ENCODE measurements at regions not wholly inside any gene's neighbourhood (a gene's known extent, or its start where the extent isn't known, plus 50 kb on each side); places are given as distances from the start of the nearest gene placed in this dataset.

DNA sequence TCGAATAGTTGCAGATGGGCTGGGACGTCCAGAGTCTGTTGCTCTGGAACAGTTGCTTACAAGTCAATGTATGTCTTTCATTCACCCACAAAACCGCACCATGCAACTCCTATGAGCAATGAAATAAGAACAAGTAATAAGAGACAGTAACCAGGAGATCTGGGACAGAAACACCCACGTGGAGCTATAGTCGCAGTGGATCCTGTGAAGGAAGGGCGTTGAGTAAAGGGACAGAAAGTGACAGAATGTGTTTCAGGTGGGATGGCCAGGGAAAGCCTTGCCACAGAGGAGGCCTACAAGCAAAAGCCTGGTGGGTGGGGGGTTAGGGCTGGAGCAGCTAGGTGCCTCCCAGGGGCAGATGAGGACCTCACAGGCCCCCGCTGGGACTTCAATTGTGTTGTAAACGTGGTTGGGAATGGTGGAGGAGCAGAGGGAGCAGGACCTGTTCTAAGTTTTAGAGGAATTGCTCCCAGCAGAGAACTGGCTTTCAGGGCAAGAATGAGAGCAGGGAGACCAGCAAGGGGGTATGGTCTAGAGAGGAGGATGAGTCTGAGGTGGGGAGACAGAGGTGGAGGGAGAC, 86.7 kb upstream of the FZD10 start:
- H3K36me3 ChIP-seq (replicated peaks in 1 of 2; ENCODE audit: control insufficient read depth in 1 of 2, insufficient read depth in 2 of 2, low read length in 1 of 2): no peaks in the 10 kb centered on the region
- DNase-seq: no peak
- 35% methylated on average over 8 of the region's 8 CpGs for WGBS (ENCODE audit: low lambda C conversion rate)
- H3K9ac ChIP-seq: no peak overlapping the region
- no peaks in the 10 kb centered on the region for H3K9me2 ChIP-seq
- H3K27ac ChIP-seq (ENCODE audit: low read depth in 2 of 2, low read length in 1 of 2): no peak overlapping the region
- no peaks in the 10 kb centered on the region for H3F3A ChIP-seq (replicated peaks; ENCODE audit: insufficient read depth)
- no peak overlapping the region for H3K4me3 ChIP-seq (ENCODE audit: low read depth in 2 of 2, low read length in 1 of 2)
- TF ChIP-seq, protein P1, sequence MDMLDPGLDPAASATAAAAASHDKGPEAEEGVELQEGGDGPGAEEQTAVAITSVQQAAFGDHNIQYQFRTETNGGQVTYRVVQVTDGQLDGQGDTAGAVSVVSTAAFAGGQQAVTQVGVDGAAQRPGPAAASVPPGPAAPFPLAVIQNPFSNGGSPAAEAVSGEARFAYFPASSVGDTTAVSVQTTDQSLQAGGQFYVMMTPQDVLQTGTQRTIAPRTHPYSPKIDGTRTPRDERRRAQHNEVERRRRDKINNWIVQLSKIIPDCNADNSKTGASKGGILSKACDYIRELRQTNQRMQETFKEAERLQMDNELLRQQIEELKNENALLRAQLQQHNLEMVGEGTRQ (IDR thresholded peaks at IDR 0.05; ENCODE audit: borderline replicate concordance, low read depth, low read length): no peak
- TF ChIP-seq SMC3 (IDR thresholded peaks at IDR 0.05; ENCODE audit: low read depth, low read length) (no peak), EZH2phosphoT487 (IDR thresholded peaks at IDR 0.05; ENCODE audit: borderline replicate concordance, low read depth) (no peak)
- TF ChIP-seq, protein P2, sequence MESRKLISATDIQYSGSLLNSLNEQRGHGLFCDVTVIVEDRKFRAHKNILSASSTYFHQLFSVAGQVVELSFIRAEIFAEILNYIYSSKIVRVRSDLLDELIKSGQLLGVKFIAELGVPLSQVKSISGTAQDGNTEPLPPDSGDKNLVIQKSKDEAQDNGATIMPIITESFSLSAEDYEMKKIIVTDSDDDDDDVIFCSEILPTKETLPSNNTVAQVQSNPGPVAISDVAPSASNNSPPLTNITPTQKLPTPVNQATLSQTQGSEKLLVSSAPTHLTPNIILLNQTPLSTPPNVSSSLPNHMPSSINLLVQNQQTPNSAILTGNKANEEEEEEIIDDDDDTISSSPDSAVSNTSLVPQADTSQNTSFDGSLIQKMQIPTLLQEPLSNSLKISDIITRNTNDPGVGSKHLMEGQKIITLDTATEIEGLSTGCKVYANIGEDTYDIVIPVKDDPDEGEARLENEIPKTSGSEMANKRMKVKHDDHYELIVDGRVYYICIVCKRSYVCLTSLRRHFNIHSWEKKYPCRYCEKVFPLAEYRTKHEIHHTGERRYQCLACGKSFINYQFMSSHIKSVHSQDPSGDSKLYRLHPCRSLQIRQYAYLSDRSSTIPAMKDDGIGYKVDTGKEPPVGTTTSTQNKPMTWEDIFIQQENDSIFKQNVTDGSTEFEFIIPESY (IDR thresholded peaks at IDR 0.05; ENCODE audit: borderline replicate concordance, low read depth): no peak
- no peaks in the 10 kb centered on the region for H4K20me1 ChIP-seq (ENCODE audit: insufficient read depth)
- H3K9me3 ChIP-seq: no peaks in the 10 kb centered on the region
- no peaks in the 10 kb centered on the region for H3K27me3 ChIP-seq (ENCODE audit: insufficient read depth)
- ChIA-PET CTCF (interaction anchor here (0.6 to 0.9 kb wide), 2 partner anchors 33 to 50 kb away, joined by 3 read pairs; no protein-coding TSS in a partner anchor), POLR2A (no interaction called here)
- no peak overlapping the region for H2AFZ ChIP-seq (ENCODE audit: low read depth)
- H3K4me1 ChIP-seq (ENCODE audit: control insufficient read depth in 1 of 2, insufficient read depth in 2 of 2, low read depth in 1 of 2, low read length in 1 of 2): no peaks in the 10 kb centered on the region
- H3K79me2 ChIP-seq (ENCODE audit: insufficient read depth): no peaks in the 10 kb centered on the region
- H3K4me2 ChIP-seq: no peak overlapping the region

DNA sequence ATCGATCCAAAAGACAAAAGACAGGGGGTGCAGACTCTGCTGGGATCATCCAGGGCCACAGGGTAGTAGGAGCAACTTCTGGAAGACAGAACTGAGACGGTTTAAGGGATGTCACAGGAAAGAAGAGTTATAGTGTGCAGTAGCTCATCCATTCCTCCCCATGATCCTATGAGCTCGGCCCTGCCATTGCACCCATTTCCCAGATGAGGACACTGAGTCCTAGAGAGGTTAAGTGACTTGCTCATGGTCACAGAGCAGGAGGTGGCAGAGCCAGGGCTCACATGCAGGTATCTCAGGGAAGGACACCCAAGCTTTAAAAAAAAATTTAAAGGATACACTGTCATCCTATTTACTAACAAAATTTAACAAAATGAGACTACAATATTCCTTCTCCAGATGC, 86.1 kb upstream of the FZD10 start:
- no peaks in the 10 kb centered on the region for H3K4me1 ChIP-seq (ENCODE audit: control insufficient read depth in 1 of 2, insufficient read depth in 2 of 2, low read depth in 1 of 2, low read length in 1 of 2)
- no peaks in the 10 kb centered on the region for H3K79me2 ChIP-seq (ENCODE audit: insufficient read depth)
- no peaks in the 10 kb centered on the region for H4K20me1 ChIP-seq (ENCODE audit: insufficient read depth)
- TF ChIP-seq SMC3 (IDR thresholded peaks at IDR 0.05; ENCODE audit: low read depth, low read length) (no peak), TAF1 (IDR thresholded peaks at IDR 0.05; ENCODE audit: borderline replicate concordance, low read depth, low read length) (no peak), NRF1 (IDR thresholded peaks at IDR 0.05; ENCODE audit: low read depth, low read length) (no peak), MXI1 (IDR thresholded peaks at IDR 0.05; ENCODE audit: low read depth, low read length) (no peak), RXRA (IDR thresholded peaks at IDR 0.05; ENCODE audit: borderline replicate concordance, low read depth) (no peak), JUND (IDR thresholded peaks at IDR 0.05) (no peak), GABPA (IDR thresholded peaks at IDR 0.05; ENCODE audit: low read depth) (no peak), FOXJ3 (CRISPR knock-in tag; IDR thresholded peaks at IDR 0.05) (no peak), NFIC (IDR thresholded peaks at IDR 0.05; ENCODE audit: borderline replicate concordance) (no peak), RFX5 (IDR thresholded peaks at IDR 0.05; ENCODE audit: low read length) (no peak), POLR2AphosphoS5 (IDR thresholded peaks at IDR 0.05; ENCODE audit: low read depth, low read length) (no peak)
- TF ChIP-seq, protein P3, sequence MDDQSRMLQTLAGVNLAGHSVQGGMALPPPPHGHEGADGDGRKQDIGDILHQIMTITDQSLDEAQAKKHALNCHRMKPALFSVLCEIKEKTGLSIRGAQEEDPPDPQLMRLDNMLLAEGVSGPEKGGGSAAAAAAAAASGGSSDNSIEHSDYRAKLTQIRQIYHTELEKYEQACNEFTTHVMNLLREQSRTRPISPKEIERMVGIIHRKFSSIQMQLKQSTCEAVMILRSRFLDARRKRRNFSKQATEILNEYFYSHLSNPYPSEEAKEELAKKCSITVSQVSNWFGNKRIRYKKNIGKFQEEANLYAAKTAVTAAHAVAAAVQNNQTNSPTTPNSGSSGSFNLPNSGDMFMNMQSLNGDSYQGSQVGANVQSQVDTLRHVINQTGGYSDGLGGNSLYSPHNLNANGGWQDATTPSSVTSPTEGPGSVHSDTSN (IDR thresholded peaks at IDR 0.05): no peak
- TF ChIP-seq, protein P2 (IDR thresholded peaks at IDR 0.05; ENCODE audit: borderline replicate concordance, low read depth): no peak
- TF ChIP-seq, protein P4, sequence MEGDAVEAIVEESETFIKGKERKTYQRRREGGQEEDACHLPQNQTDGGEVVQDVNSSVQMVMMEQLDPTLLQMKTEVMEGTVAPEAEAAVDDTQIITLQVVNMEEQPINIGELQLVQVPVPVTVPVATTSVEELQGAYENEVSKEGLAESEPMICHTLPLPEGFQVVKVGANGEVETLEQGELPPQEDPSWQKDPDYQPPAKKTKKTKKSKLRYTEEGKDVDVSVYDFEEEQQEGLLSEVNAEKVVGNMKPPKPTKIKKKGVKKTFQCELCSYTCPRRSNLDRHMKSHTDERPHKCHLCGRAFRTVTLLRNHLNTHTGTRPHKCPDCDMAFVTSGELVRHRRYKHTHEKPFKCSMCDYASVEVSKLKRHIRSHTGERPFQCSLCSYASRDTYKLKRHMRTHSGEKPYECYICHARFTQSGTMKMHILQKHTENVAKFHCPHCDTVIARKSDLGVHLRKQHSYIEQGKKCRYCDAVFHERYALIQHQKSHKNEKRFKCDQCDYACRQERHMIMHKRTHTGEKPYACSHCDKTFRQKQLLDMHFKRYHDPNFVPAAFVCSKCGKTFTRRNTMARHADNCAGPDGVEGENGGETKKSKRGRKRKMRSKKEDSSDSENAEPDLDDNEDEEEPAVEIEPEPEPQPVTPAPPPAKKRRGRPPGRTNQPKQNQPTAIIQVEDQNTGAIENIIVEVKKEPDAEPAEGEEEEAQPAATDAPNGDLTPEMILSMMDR (IDR thresholded peaks at IDR 0.05): no peak
- POLR2A ChIA-PET: no interaction called here
- H3K27me3 ChIP-seq (ENCODE audit: insufficient read depth): no peaks in the 10 kb centered on the region
- 12% methylated on average over 3 of the region's 3 CpGs for WGBS (ENCODE audit: low lambda C conversion rate)
- no peak overlapping the region for H3K9ac ChIP-seq
- H3K4me3 ChIP-seq (ENCODE audit: low read depth in 2 of 2, low read length in 1 of 2): no peak overlapping the region
- H3K4me2 ChIP-seq: no peak overlapping the region
- no peaks in the 10 kb centered on the region for H3K36me3 ChIP-seq (replicated peaks in 1 of 2; ENCODE audit: control insufficient read depth in 1 of 2, insufficient read depth in 2 of 2, low read length in 1 of 2)
- H3K9me2 ChIP-seq: no peaks in the 10 kb centered on the region
- H3K9me3 ChIP-seq: no peaks in the 10 kb centered on the region
- H2AFZ ChIP-seq (ENCODE audit: low read depth): no peak overlapping the region
- H3F3A ChIP-seq (replicated peaks; ENCODE audit: insufficient read depth): no peaks in the 10 kb centered on the region
- H3K27ac ChIP-seq (ENCODE audit: low read depth in 2 of 2, low read length in 1 of 2): no peak overlapping the region
- DNase-seq: no peak
- CTCF ChIA-PET: interaction anchor here (0.9 kb wide), 1 partner anchor 34 kb away, joined by 3 read pairs; no protein-coding TSS in a partner anchor

Data from SK-N-SH (cell line).